Neural progenitor cell (in vitro differentiated cells): ENCODE measurements at regions not wholly inside any gene's neighbourhood (a gene's known extent, or its start where the extent isn't known, plus 50 kb on each side); places are given as distances from the start of the nearest gene placed in this dataset.

ENCODE experiments used
- CTCF ChIP-seq: fragments of 200-600 bp; sonication (generic); IDR thresholded peaks from 2 replicates; pipeline ENCODE4 v1.5.1; 2017; ENCODE audit warnings: antibody characterized with exemption, mild to moderate bottlenecking
- EZH2 ChIP-seq: fragments of 200-600 bp; sonication (generic); IDR thresholded peaks from 2 replicates; pipeline ENCODE4 v1.6.1; 2017; ENCODE audit warnings: antibody characterized with exemption, mild to moderate bottlenecking, moderate library complexity

GRCh38 chr1:89460325-89460724 is 64.3 kb upstream of the LRRC8B start:
- TF ChIP-seq CTCF (no peak), EZH2 (no peak)
